HL-60 (cell line): ENCODE measurements at regions not wholly inside any gene's neighbourhood (a gene's known extent, or its start where the extent isn't known, plus 50 kb on each side); places are given as distances from the start of the nearest gene placed in this dataset.
"Not testable (repeated sequence)": the region's sequence is repeated elsewhere in the genome, so short reads cannot be mapped to it uniquely, and the experiment has no call there.

Source experiments
- POLR2AphosphoS5 ChIP-seq: IDR thresholded peaks from 2 replicates; pipeline ENCODE4 v1.6.1; 2012; ENCODE audit warnings: low read depth
- SPI1 ChIP-seq: IDR thresholded peaks from 2 replicates; pipeline ENCODE4 v1.6.1; 2012; ENCODE audit warnings: low read depth, mild to moderate bottlenecking, borderline replicate concordance
- TF ChIP-seq, protein P1 (sequence below): IDR thresholded peaks from one replicate; pipeline ENCODE4 v1.5.1; 2011; ENCODE audit warnings: low read length, control low read depth, inconsistent platforms; ENCODE audit not compliant: insufficient read depth

DNA sequence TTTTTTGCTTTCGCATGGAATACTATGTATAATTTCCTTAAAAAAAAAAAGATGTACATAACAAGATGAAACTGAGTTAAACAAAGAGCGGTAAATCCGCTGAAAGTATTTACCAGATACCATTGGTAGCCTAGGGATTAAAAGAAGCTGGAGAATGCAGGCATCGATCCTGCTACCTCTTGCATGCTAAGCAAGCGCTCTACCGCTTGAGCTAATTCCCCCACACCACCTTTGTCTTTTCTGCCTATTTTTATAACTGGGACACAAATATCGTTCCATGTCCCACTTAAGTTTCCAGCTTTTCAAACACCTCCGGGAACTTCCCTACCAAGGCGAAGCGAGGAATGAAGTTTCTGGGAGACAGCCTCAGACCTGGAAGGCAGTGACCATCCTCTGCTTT lies 498.4 kb downstream of the PRIM2 start:
- TF ChIP-seq, protein P1, sequence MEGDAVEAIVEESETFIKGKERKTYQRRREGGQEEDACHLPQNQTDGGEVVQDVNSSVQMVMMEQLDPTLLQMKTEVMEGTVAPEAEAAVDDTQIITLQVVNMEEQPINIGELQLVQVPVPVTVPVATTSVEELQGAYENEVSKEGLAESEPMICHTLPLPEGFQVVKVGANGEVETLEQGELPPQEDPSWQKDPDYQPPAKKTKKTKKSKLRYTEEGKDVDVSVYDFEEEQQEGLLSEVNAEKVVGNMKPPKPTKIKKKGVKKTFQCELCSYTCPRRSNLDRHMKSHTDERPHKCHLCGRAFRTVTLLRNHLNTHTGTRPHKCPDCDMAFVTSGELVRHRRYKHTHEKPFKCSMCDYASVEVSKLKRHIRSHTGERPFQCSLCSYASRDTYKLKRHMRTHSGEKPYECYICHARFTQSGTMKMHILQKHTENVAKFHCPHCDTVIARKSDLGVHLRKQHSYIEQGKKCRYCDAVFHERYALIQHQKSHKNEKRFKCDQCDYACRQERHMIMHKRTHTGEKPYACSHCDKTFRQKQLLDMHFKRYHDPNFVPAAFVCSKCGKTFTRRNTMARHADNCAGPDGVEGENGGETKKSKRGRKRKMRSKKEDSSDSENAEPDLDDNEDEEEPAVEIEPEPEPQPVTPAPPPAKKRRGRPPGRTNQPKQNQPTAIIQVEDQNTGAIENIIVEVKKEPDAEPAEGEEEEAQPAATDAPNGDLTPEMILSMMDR, result not testable (repeated sequence)
- TF ChIP-seq SPI1, POLR2AphosphoS5: not testable (repeated sequence)
